LNCAP (cell line): ENCODE measurements at regions not wholly inside any gene's neighbourhood (a gene's known extent, or its start where the extent isn't known, plus 50 kb on each side); places are given as distances from the start of the nearest gene placed in this dataset.

Experiments
- CTCF ChIP-seq: fragments of 450-650 bp; IDR thresholded peaks from 2 replicates; pipeline ENCODE4 v1.5.1; 2017; ENCODE audit warnings: mild to moderate bottlenecking

GRCh38 chr6:149235130-149235561 is 82.4 kb upstream of the TAB2 start:
- no peak for TF ChIP-seq CTCF

- no peak for TF ChIP-seq CTCF
Observed at GRCh38 chr6:149236589-149236988, 80.9 kb upstream of the TAB2 start.

- TF ChIP-seq CTCF, result no peak
Observed at GRCh38 chr6:149237464-149237863, 80.0 kb upstream of the TAB2 start.

GRCh38 chr6:149239573-149240209 is 77.8 kb upstream of the TAB2 start:
- no peak for TF ChIP-seq CTCF

- no peak for TF ChIP-seq CTCF
Observed at GRCh38 chr6:149242883-149243282, 74.6 kb upstream of the TAB2 start.

- TF ChIP-seq CTCF, result no peak
Observed at GRCh38 chr6:149244105-149244504, 73.4 kb upstream of the TAB2 start.

GRCh38 chr6:149246691-149247384 is 70.7 kb upstream of the TAB2 start:
- no peak for TF ChIP-seq CTCF
